ENCODE measurements at regions not wholly inside any gene's neighbourhood (a gene's known extent, or its start where the extent isn't known, plus 50 kb on each side); places are given as distances from the start of the nearest gene placed in this dataset.

GRCh38 chr1:96360036-96360795 is 361.4 kb upstream of the PTBP2 start:
- Mint-ChIP-seq H3K9me3 (ENCODE audit: unreplicated experiment) (peaks cover 5% of the 10 kb centered on the region), H3K4me1 (ENCODE audit: low read depth, unreplicated experiment) (no peaks in the 10 kb centered on the region), H3K4me3 (ENCODE audit: unreplicated experiment) (no peak overlapping the region), H3K27ac (ENCODE audit: unreplicated experiment) (no peak overlapping the region), H3K27me3 (ENCODE audit: unreplicated experiment) (no peaks in the 10 kb centered on the region), H3K36me3 (ENCODE audit: unreplicated experiment) (no peaks in the 10 kb centered on the region)
- TF ChIP-seq CTCF (IDR thresholded peaks at IDR 0.05; ENCODE audit: partially characterized antibody, unreplicated experiment) = no peak
- no peak for DNase-seq

GRCh38 chr1:96361271-96361856 is 360.2 kb upstream of the PTBP2 start:
- no peak overlapping the region for H3K27ac Mint-ChIP-seq (ENCODE audit: unreplicated experiment)
- H3K4me3 Mint-ChIP-seq (ENCODE audit: unreplicated experiment) = no peak overlapping the region
- no peaks in the 10 kb centered on the region for H3K27me3 Mint-ChIP-seq (ENCODE audit: unreplicated experiment)
- H3K9me3 Mint-ChIP-seq (ENCODE audit: unreplicated experiment) = peaks cover 5% of the 10 kb centered on the region
- no peaks in the 10 kb centered on the region for H3K36me3 Mint-ChIP-seq (ENCODE audit: unreplicated experiment)
- no peak for DNase-seq
- no peak for TF ChIP-seq CTCF (IDR thresholded peaks at IDR 0.05; ENCODE audit: partially characterized antibody, unreplicated experiment)
- H3K4me1 Mint-ChIP-seq (ENCODE audit: low read depth, unreplicated experiment) = no peaks in the 10 kb centered on the region

GRCh38 chr1:96361961-96362360 is 359.6 kb upstream of the PTBP2 start:
- no peaks in the 10 kb centered on the region for H3K27me3 Mint-ChIP-seq (ENCODE audit: unreplicated experiment)
- DNase-seq = no peak
- no peak for TF ChIP-seq CTCF (IDR thresholded peaks at IDR 0.05; ENCODE audit: partially characterized antibody, unreplicated experiment)
- no peaks in the 10 kb centered on the region for H3K36me3 Mint-ChIP-seq (ENCODE audit: unreplicated experiment)
- H3K27ac Mint-ChIP-seq (ENCODE audit: unreplicated experiment) = no peak overlapping the region
- no peak overlapping the region for H3K4me3 Mint-ChIP-seq (ENCODE audit: unreplicated experiment)
- H3K4me1 Mint-ChIP-seq (ENCODE audit: low read depth, unreplicated experiment) = no peaks in the 10 kb centered on the region
- peaks cover 5% of the 10 kb centered on the region for H3K9me3 Mint-ChIP-seq (ENCODE audit: unreplicated experiment)

- Mint-ChIP-seq H3K4me3 (ENCODE audit: unreplicated experiment) (no peak overlapping the region), H3K36me3 (ENCODE audit: unreplicated experiment) (no peaks in the 10 kb centered on the region), H3K4me1 (ENCODE audit: low read depth, unreplicated experiment) (no peaks in the 10 kb centered on the region), H3K27ac (ENCODE audit: unreplicated experiment) (no peak overlapping the region), H3K27me3 (ENCODE audit: unreplicated experiment) (no peaks in the 10 kb centered on the region), H3K9me3 (ENCODE audit: unreplicated experiment) (peaks cover 5% of the 10 kb centered on the region)
- TF ChIP-seq CTCF (IDR thresholded peaks at IDR 0.05; ENCODE audit: partially characterized antibody, unreplicated experiment) = no peak
- no peak for DNase-seq
Measured at GRCh38 chr1:96362623-96363022, 359.0 kb upstream of the PTBP2 start.

GRCh38 chr1:96363826-96364225 is 357.8 kb upstream of the PTBP2 start:
- no peaks in the 10 kb centered on the region for H3K27me3 Mint-ChIP-seq (ENCODE audit: unreplicated experiment)
- no peak overlapping the region for H3K4me3 Mint-ChIP-seq (ENCODE audit: unreplicated experiment)
- H3K9me3 Mint-ChIP-seq (ENCODE audit: unreplicated experiment) = peaks cover 5% of the 10 kb centered on the region
- no peaks in the 10 kb centered on the region for H3K4me1 Mint-ChIP-seq (ENCODE audit: low read depth, unreplicated experiment)
- H3K36me3 Mint-ChIP-seq (ENCODE audit: unreplicated experiment) = no peaks in the 10 kb centered on the region
- no peak for TF ChIP-seq CTCF (IDR thresholded peaks at IDR 0.05; ENCODE audit: partially characterized antibody, unreplicated experiment)
- no peak for DNase-seq
- H3K27ac Mint-ChIP-seq (ENCODE audit: unreplicated experiment) = no peak overlapping the region
